ENCODE measurements at regions not wholly inside any gene's neighbourhood (a gene's known extent, or its start where the extent isn't known, plus 50 kb on each side); places are given as distances from the start of the nearest gene placed in this dataset.

GRCh38 chr6:168796106-168796505 is 355.1 kb downstream of the SMOC2 start:
- TF ChIP-seq CTCF (IDR thresholded peaks at IDR 0.05): no peak
- TF ChIP-seq POLR2A (IDR thresholded peaks at IDR 0.05): no peak

All from heart left ventricle (tissue), 13 donors.